ENCODE measurements at regions not wholly inside any gene's neighbourhood (a gene's known extent, or its start where the extent isn't known, plus 50 kb on each side); places are given as distances from the start of the nearest gene placed in this dataset. TPM values are rescaled to one million over a fixed set of nuclear protein-coding genes. Genes with fewer than 3 reads are reported as not detected.

DNA sequence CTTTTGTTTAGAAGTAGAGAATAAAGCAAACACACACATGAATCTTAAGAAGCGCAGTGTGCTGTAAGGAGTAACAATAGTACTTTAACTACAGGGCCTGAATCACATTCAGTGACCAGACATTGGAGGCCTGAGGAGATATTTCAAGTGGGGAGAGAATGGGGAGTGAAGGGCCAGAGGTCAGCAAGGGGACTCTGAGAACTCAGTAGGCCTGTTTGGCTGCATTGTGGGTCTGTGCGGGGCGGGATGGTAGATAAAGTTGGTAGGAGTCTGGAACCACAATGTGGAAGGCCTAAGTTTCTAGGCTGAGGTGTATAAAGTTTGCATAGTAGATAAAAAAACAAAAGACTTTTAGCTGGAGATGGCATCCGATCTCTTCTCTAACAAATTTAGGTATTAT lies 52.7 kb upstream of the WLS start:
- ATAC-seq (ENCODE audit: low FRiP score) (no peak), DNase-seq (ENCODE audit: low spot score) (no peak)
- TF ChIP-seq, protein P1, sequence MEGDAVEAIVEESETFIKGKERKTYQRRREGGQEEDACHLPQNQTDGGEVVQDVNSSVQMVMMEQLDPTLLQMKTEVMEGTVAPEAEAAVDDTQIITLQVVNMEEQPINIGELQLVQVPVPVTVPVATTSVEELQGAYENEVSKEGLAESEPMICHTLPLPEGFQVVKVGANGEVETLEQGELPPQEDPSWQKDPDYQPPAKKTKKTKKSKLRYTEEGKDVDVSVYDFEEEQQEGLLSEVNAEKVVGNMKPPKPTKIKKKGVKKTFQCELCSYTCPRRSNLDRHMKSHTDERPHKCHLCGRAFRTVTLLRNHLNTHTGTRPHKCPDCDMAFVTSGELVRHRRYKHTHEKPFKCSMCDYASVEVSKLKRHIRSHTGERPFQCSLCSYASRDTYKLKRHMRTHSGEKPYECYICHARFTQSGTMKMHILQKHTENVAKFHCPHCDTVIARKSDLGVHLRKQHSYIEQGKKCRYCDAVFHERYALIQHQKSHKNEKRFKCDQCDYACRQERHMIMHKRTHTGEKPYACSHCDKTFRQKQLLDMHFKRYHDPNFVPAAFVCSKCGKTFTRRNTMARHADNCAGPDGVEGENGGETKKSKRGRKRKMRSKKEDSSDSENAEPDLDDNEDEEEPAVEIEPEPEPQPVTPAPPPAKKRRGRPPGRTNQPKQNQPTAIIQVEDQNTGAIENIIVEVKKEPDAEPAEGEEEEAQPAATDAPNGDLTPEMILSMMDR (IDR thresholded peaks at IDR 0.05) = no peak

DNA sequence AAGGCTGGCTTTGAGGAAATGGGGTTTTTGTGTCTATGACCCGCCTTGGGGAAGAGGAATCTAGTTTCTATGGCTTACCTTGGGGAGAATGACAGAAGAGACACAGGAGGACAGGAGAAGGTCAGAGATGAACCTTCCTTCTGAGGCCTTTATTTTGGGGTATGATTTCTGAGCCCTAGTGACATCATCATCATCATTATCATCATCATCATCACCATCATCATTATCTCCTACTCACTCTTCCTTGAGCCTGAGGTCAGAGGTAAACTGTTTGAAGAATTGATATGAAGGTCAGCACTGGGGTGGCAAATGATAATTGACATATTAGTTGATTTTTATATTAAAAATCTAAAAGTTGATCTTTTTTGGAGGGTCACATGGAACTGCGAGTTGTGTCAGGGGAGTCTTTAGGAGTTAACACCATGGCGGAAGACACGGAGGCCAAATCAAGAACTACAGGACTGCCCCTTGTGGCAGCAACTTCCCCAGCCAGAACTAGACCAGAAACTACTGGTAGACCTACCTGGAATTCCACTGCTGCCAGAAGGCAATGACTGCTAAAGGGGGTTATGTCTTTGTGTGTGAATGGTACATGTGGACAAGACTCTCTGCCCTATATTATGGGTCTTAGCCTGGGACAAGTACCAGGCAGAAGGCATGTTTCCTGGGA lies 49.8 kb upstream of the WLS start:
- ATAC-seq (ENCODE audit: low FRiP score) (no peak), DNase-seq (ENCODE audit: low spot score) (no peak)
- TF ChIP-seq, protein P1 (IDR thresholded peaks at IDR 0.05) = no peak

Small RNA genes in the stretch of these regions (small RNA-seq; reads per million reads assigned to genes)
- not detected for gene COX6B1P7
